Hepatocyte (in vitro differentiated cells): ENCODE measurements at regions not wholly inside any gene's neighbourhood (a gene's known extent, or its start where the extent isn't known, plus 50 kb on each side); places are given as distances from the start of the nearest gene placed in this dataset.

ENCODE experiments used
- DNase-seq: peaks from one replicate; pipeline ENCODE4 v3.0.0-alpha.2; 2016; ENCODE audit warnings: low spot score
- H2AFZ ChIP-seq: fragments of 200-600 bp; sonication (generic); 2 replicates; pipeline ENCODE4 v1.6.0; 2016; ENCODE audit warnings: antibody characterized with exemption, mild to moderate bottlenecking
- H3K27ac ChIP-seq: fragments of 200-600 bp; sonication (generic); 2 replicates; pipeline ENCODE4 v1.5.1; 2016; ENCODE audit warnings: mild to moderate bottlenecking
- H3K27me3 ChIP-seq: fragments of 200-600 bp; sonication (generic); 2 replicates; pipeline ENCODE4 v1.6.1; 2016
- H3K36me3 ChIP-seq: fragments of 200-600 bp; sonication (generic); replicated peaks from 2 replicates; pipeline ENCODE4 v1.5.1; 2016; ENCODE audit warnings: low read depth; ENCODE audit not compliant: insufficient read depth
- H3K4me1 ChIP-seq: fragments of 200-600 bp; sonication (generic); 2 replicates; pipeline ENCODE4 v1.5.1; 2016; ENCODE audit warnings: mild to moderate bottlenecking, moderate library complexity; ENCODE audit not compliant: insufficient read depth
- H3K4me2 ChIP-seq: fragments of 200-600 bp; sonication (generic); 2 replicates; pipeline ENCODE4 v1.6.0; 2016
- H3K4me3 ChIP-seq: fragments of 200-600 bp; sonication (generic); 2 replicates; pipeline ENCODE4 v1.5.1; 2016; ENCODE audit warnings: mild to moderate bottlenecking
- H3K79me2 ChIP-seq: fragments of 200-600 bp; sonication (generic); 2 replicates; pipeline ENCODE4 v1.6.0; 2017; ENCODE audit warnings: mild to moderate bottlenecking
- H3K9me2 ChIP-seq: fragments of 200-600 bp; sonication (generic); replicated peaks from 2 replicates; pipeline ENCODE4 v1.6.0; 2017; ENCODE audit warnings: mild to moderate bottlenecking; ENCODE audit not compliant: insufficient read depth
- H3K9me3 ChIP-seq: fragments of 200-600 bp; sonication (generic); 2 replicates; pipeline ENCODE4 v1.5.1; 2016; ENCODE audit warnings: low read depth, mild to moderate bottlenecking
- H4K20me1 ChIP-seq: fragments of 200-600 bp; sonication (generic); 2 replicates; pipeline ENCODE4 v1.6.0; 2016; ENCODE audit warnings: mild to moderate bottlenecking; ENCODE audit not compliant: insufficient read depth, poor library complexity, severe bottlenecking
- EZH2 ChIP-seq: fragments of 200-600 bp; sonication (generic); IDR thresholded peaks from 2 replicates; pipeline ENCODE4 v1.6.1; 2016; ENCODE audit warnings: antibody characterized with exemption, mild to moderate bottlenecking, borderline replicate concordance
- EZH2phosphoT487 ChIP-seq: fragments of 200-600 bp; sonication (generic); IDR thresholded peaks from one replicate; pipeline ENCODE4 v1.6.1; 2018; ENCODE audit warnings: antibody characterized with exemption, mild to moderate bottlenecking, low read depth, moderate library complexity; ENCODE audit not compliant: unreplicated experiment, severe bottlenecking
- WGBS: methylation state at CpG from one replicate; pipeline ENCODE4 v1.1.6; 2016; ENCODE audit warnings: low lambda C conversion rate; ENCODE audit errors: missing lambda C conversion rate; 5-methylcytosine and 5-hydroxymethylcytosine counted together
- TF ChIP-seq, protein P1 (sequence below): fragments of 200-600 bp; sonication (generic); IDR thresholded peaks from 2 replicates; pipeline ENCODE4 v1.5.1; 2016; ENCODE audit warnings: antibody characterized with exemption, mild to moderate bottlenecking; ENCODE audit not compliant: poor library complexity

DNA sequence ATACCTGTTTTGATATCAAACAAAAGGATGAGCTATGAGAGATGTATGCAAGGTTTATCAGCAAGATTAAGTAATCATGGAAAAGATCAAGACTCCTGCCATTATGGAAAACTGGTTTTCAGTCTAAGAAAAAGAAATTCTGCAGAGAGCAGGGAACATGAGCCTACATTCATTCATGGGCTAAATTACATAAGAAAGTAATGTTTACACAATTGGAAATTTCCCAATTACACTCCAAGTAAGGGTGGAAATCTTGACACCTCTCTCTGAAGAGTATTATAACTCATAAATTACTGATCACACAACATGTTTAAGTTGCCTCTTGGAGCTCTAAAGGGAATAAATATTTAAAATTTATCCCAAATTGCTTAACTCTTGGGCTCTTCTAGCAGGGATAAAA, 206.2 kb downstream of the SLC6A15 start:
- no peaks in the 10 kb centered on the region for H3K27me3 ChIP-seq
- no peak for DNase-seq
- H3K79me2 ChIP-seq = no peaks in the 10 kb centered on the region
- no peak overlapping the region for H3K4me2 ChIP-seq
- no peaks in the 10 kb centered on the region for H3K4me1 ChIP-seq
- H3K27ac ChIP-seq = no peak overlapping the region
- no peak overlapping the region for H2AFZ ChIP-seq
- no peaks in the 10 kb centered on the region for H3K36me3 ChIP-seq
- H3K9me3 ChIP-seq = no peaks in the 10 kb centered on the region
- H3K9me2 ChIP-seq = no peaks in the 10 kb centered on the region
- TF ChIP-seq EZH2 = no peak
- no peak for TF ChIP-seq EZH2phosphoT487
- TF ChIP-seq, protein P1, sequence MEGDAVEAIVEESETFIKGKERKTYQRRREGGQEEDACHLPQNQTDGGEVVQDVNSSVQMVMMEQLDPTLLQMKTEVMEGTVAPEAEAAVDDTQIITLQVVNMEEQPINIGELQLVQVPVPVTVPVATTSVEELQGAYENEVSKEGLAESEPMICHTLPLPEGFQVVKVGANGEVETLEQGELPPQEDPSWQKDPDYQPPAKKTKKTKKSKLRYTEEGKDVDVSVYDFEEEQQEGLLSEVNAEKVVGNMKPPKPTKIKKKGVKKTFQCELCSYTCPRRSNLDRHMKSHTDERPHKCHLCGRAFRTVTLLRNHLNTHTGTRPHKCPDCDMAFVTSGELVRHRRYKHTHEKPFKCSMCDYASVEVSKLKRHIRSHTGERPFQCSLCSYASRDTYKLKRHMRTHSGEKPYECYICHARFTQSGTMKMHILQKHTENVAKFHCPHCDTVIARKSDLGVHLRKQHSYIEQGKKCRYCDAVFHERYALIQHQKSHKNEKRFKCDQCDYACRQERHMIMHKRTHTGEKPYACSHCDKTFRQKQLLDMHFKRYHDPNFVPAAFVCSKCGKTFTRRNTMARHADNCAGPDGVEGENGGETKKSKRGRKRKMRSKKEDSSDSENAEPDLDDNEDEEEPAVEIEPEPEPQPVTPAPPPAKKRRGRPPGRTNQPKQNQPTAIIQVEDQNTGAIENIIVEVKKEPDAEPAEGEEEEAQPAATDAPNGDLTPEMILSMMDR = no peak
- no peaks in the 10 kb centered on the region for H4K20me1 ChIP-seq
- H3K4me3 ChIP-seq = no peak overlapping the region

DNA sequence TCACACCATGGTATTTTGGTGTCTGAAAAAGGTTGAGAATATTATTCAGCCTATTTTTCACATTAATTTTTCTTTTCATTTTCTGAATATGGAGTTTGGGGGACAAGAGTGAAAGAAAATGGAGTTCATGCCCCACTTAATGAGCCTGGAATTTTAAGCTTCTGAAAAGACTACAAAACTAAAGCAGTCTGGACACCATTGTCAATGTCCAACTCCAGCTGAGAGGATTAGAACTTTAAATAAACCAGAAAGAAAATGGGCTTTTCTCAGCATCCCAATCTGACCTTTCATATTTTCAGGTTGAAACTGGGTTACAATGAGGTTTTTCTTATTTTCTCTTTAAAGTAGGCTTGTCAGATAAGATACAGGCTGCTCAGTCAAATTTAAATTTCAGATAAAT, 207.7 kb downstream of the SLC6A15 start:
- no peaks in the 10 kb centered on the region for H3K4me1 ChIP-seq
- H4K20me1 ChIP-seq = no peaks in the 10 kb centered on the region
- H3K27ac ChIP-seq = no peak overlapping the region
- H3K4me3 ChIP-seq = no peak overlapping the region
- no peak overlapping the region for H2AFZ ChIP-seq
- H3K9me2 ChIP-seq = no peaks in the 10 kb centered on the region
- H3K9me3 ChIP-seq = no peaks in the 10 kb centered on the region
- no peak for TF ChIP-seq EZH2
- TF ChIP-seq, protein P1 = no peak
- TF ChIP-seq EZH2phosphoT487 = no peak
- no peak for DNase-seq
- H3K4me2 ChIP-seq = no peak overlapping the region
- H3K79me2 ChIP-seq = no peaks in the 10 kb centered on the region
- H3K27me3 ChIP-seq = no peaks in the 10 kb centered on the region
- H3K36me3 ChIP-seq = no peaks in the 10 kb centered on the region

DNA sequence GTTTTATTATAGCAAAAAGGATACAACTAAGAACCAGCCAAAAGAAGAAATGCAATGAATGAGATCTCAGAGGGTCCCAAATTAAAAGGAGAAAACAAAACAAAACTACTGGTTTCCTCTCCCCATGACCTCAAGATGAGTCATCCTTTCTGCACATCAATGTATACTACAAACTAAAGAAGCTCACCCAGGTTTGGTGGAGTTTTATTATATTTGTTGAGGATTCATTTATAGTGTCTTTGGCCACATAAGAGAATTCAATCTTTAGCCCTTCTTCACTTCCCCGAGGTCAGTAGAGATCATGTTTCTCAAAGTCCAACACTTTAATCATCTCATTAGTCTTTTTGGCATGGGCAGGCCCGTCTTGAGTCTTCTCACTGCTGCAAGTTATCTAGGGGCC, 210.6 kb downstream of the SLC6A15 start:
- H3K9me3 ChIP-seq = no peaks in the 10 kb centered on the region
- H3K9me2 ChIP-seq = no peaks in the 10 kb centered on the region
- H3K4me1 ChIP-seq = no peaks in the 10 kb centered on the region
- no peak for DNase-seq
- H3K4me2 ChIP-seq = no peak overlapping the region
- no peak overlapping the region for H2AFZ ChIP-seq
- H3K4me3 ChIP-seq = no peak overlapping the region
- H3K27ac ChIP-seq = no peak overlapping the region
- 70% methylated on average over 2 of the region's 2 CpGs for WGBS
- TF ChIP-seq EZH2phosphoT487 (no peak), EZH2 (no peak)
- TF ChIP-seq, protein P1 = no peak
- no peaks in the 10 kb centered on the region for H4K20me1 ChIP-seq
- H3K27me3 ChIP-seq = no peaks in the 10 kb centered on the region
- no peaks in the 10 kb centered on the region for H3K79me2 ChIP-seq
- no peaks in the 10 kb centered on the region for H3K36me3 ChIP-seq

DNA sequence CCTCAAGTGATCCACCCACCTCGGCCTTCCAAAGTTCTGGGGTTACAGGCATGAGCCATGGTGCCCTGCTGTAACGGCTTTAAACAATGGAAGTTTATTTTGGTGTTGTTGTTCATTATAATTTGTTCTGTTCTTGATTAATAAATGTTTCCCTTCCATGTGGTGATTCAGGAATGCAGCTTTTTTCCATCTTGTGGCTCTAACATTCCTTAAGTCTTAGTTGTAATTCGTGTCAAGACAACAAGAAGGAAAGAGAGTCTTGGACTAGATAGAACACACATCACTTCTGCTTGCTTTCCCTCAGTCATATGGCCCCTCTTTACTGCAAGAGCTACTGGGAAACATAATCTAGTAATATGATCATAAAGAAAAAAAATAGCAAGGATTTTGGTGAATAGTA, 211.6 kb downstream of the SLC6A15 start:
- Histone ChIP-seq H2AFZ (no peak overlapping the region), H3K9me2 (no peaks in the 10 kb centered on the region), H3K4me3 (no peak overlapping the region), H4K20me1 (no peaks in the 10 kb centered on the region), H3K4me2 (no peak overlapping the region), H3K27ac (no peak overlapping the region), H3K9me3 (no peaks in the 10 kb centered on the region), H3K27me3 (no peaks in the 10 kb centered on the region), H3K4me1 (no peaks in the 10 kb centered on the region), H3K36me3 (no peaks in the 10 kb centered on the region), H3K79me2 (no peaks in the 10 kb centered on the region)
- TF ChIP-seq EZH2phosphoT487 = no peak
- TF ChIP-seq, protein P1 = no peak
- TF ChIP-seq EZH2 = no peak
- DNase-seq = no peak
- WGBS = 88% methylated on average over 3 of the region's 3 CpGs
